ENCODE measurements at regions not wholly inside any gene's neighbourhood (a gene's known extent, or its start where the extent isn't known, plus 50 kb on each side); places are given as distances from the start of the nearest gene placed in this dataset.

GRCh38 chr3:117856354-117856753 lies 1146.8 kb downstream of the TUSC7 start:
- H2BK120ac ChIP-seq (ENCODE audit: low read depth, low read length) = no peak overlapping the region
- no peak overlapping the region for H2BK12ac ChIP-seq (ENCODE audit: low read length)
- no peak overlapping the region for H4K91ac ChIP-seq (ENCODE audit: low read depth, low read length, poor library complexity)
- H3K23ac ChIP-seq (ENCODE audit: low read depth, low read length, poor library complexity) = no peak overlapping the region
- no peak overlapping the region for H2AK5ac ChIP-seq (ENCODE audit: low read depth, low read length)
- no peaks in the 10 kb centered on the region for H3K79me1 ChIP-seq (ENCODE audit: low read depth, low read length)
- no peaks in the 10 kb centered on the region for H3K9me3 ChIP-seq (replicated peaks in 1 of 2; ENCODE audit: control insufficient read depth in 2 of 2, insufficient read depth in 1 of 2, low read depth in 1 of 2, low read length in 2 of 2)
- no peak overlapping the region for H3K4me2 ChIP-seq (ENCODE audit: insufficient read depth, low read length, poor library complexity, severe bottlenecking)
- H2BK15ac ChIP-seq (ENCODE audit: low read length) = no peak overlapping the region
- H3K27ac ChIP-seq (replicated peaks; ENCODE audit: low read length) = no peak overlapping the region
- H3K18ac ChIP-seq (ENCODE audit: low read length) = no peak overlapping the region
- no peak overlapping the region for H3K4ac ChIP-seq (ENCODE audit: low read length)
- H4K8ac ChIP-seq (ENCODE audit: low read depth, low read length) = no peak overlapping the region
- H3K9ac ChIP-seq (ENCODE audit: low read depth, low read length, poor library complexity) = no peak overlapping the region
- no peaks in the 10 kb centered on the region for H3K4me1 ChIP-seq (ENCODE audit: control insufficient read depth in 2 of 2, insufficient read depth in 1 of 2, low read depth in 1 of 2, low read length in 2 of 2)
- no peak overlapping the region for H3K14ac ChIP-seq (ENCODE audit: low read length)
- H2BK5ac ChIP-seq (ENCODE audit: low read length) = no peak overlapping the region
- H3K27me3 ChIP-seq (ENCODE audit: control insufficient read depth in 3 of 3, insufficient read depth in 3 of 3, low read depth in 1 of 3, low read length in 3 of 3) = no peaks in the 10 kb centered on the region
- H2AFZ ChIP-seq (ENCODE audit: low read length) = no peak overlapping the region
- no peak overlapping the region for H3K4me3 ChIP-seq (ENCODE audit: low read length in 2 of 2)
- no CpG with 5 or more reads among the region's 1 CpG for WGBS, 2 donors (ENCODE audit: extremely low coverage in 2 of 2, insufficient read length in 2 of 2, insufficient replicate concordance in 1 of 2)
- no peak for DNase-seq (ENCODE audit: low spot score)
- H3K36me3 ChIP-seq (replicated peaks in 1 of 2; ENCODE audit: control insufficient read depth in 2 of 2, insufficient read depth in 2 of 2, low read length in 2 of 2) = no peaks in the 10 kb centered on the region

DNA sequence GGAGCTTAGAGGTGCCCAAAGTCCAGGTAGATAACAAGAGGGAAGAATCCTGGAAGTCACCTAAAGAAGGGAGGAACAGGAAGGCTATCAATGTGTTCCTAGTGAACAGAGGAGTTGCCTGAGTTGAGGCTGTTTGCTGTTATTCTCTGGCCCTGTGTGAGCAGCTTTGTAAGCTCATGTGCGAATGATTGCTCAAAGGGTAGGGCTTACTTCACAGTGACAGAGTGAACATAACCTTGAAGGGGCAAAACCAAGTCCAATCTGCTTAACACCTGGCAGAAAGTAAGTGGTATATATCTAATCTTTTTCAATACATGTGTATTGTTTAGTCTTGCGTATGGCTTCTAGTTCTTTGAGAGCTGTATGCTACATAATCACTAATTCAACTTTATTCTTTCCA lies 1153.6 kb downstream of the TUSC7 start:
- no peak overlapping the region for H3K18ac ChIP-seq (ENCODE audit: low read length)
- H4K8ac ChIP-seq (ENCODE audit: low read depth, low read length) = no peak overlapping the region
- H2AFZ ChIP-seq (ENCODE audit: low read length) = no peak overlapping the region
- no peak overlapping the region for H2BK5ac ChIP-seq (ENCODE audit: low read length)
- peaks cover 0 to 3% (median 0%) of the 10 kb centered on the region in 3 experiments for H3K27me3 ChIP-seq (ENCODE audit: control insufficient read depth in 3 of 3, insufficient read depth in 3 of 3, low read depth in 1 of 3, low read length in 3 of 3)
- H3K4me1 ChIP-seq (ENCODE audit: control insufficient read depth in 2 of 2, insufficient read depth in 1 of 2, low read depth in 1 of 2, low read length in 2 of 2) = peaks cover 0 to 1% of the 10 kb centered on the region in 2 donors
- no peak overlapping the region for H3K27ac ChIP-seq (replicated peaks; ENCODE audit: low read length)
- no peak overlapping the region for H4K91ac ChIP-seq (ENCODE audit: low read depth, low read length, poor library complexity)
- WGBS, 2 donors (ENCODE audit: extremely low coverage in 2 of 2, insufficient read length in 2 of 2, insufficient replicate concordance in 1 of 2) = no CpG with 5 or more reads among the region's 2 CpGs
- no peak overlapping the region for H2AK5ac ChIP-seq (ENCODE audit: low read depth, low read length)
- no peaks in the 10 kb centered on the region for H3K79me1 ChIP-seq (ENCODE audit: low read depth, low read length)
- no peak for DNase-seq (ENCODE audit: low spot score)
- no peaks in the 10 kb centered on the region for H3K9me3 ChIP-seq (replicated peaks in 1 of 2; ENCODE audit: control insufficient read depth in 2 of 2, insufficient read depth in 1 of 2, low read depth in 1 of 2, low read length in 2 of 2)
- no peak overlapping the region for H3K4ac ChIP-seq (ENCODE audit: low read length)
- no peak overlapping the region for H2BK15ac ChIP-seq (ENCODE audit: low read length)
- H3K4me3 ChIP-seq (ENCODE audit: low read length in 2 of 2) = no peak overlapping the region
- H3K9ac ChIP-seq (ENCODE audit: low read depth, low read length, poor library complexity) = no peak overlapping the region
- no peak overlapping the region for H2BK120ac ChIP-seq (ENCODE audit: low read depth, low read length)
- H2BK12ac ChIP-seq (ENCODE audit: low read length) = no peak overlapping the region
- H3K23ac ChIP-seq (ENCODE audit: low read depth, low read length, poor library complexity) = no peak overlapping the region
- H3K36me3 ChIP-seq (replicated peaks in 1 of 2; ENCODE audit: control insufficient read depth in 2 of 2, insufficient read depth in 2 of 2, low read length in 2 of 2) = no peaks in the 10 kb centered on the region
- H3K14ac ChIP-seq (ENCODE audit: low read length) = no peak overlapping the region
- no peak overlapping the region for H3K4me2 ChIP-seq (ENCODE audit: insufficient read depth, low read length, poor library complexity, severe bottlenecking)

DNA sequence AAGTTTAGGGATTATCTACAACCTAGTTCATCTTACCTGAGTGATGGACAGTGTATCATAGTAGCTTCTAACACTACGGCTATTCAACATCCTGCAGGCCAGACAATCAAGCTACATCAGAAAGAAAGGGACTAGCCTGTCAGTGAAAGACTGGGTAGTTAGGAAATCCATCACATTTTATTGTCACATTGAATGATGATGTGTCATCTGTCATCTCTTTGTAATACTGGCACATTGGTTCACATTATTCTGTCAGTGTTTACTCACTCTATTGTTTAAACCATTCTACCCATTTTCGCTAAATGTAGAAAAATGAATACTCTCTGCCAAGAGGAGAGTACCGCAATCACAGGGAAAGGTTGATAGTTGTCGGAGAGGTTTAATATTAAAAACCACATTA lies 1155.8 kb downstream of the TUSC7 start:
- no peak overlapping the region for H2BK5ac ChIP-seq (ENCODE audit: low read length)
- WGBS, 2 donors (ENCODE audit: extremely low coverage in 2 of 2, insufficient read length in 2 of 2, insufficient replicate concordance in 1 of 2) = no CpG with 5 or more reads among the region's 4 CpGs
- H3K9me3 ChIP-seq (replicated peaks in 1 of 2; ENCODE audit: control insufficient read depth in 2 of 2, insufficient read depth in 1 of 2, low read depth in 1 of 2, low read length in 2 of 2) = no peaks in the 10 kb centered on the region

GRCh38 chr3:117868766-117869165 lies 1159.2 kb downstream of the TUSC7 start:
- no CpG with 5 or more reads among the region's 2 CpGs for WGBS, 2 donors (ENCODE audit: extremely low coverage in 2 of 2, insufficient read length in 2 of 2, insufficient replicate concordance in 1 of 2)
- no peak overlapping the region for H3K4me2 ChIP-seq (ENCODE audit: insufficient read depth, low read length, poor library complexity, severe bottlenecking)
- H4K91ac ChIP-seq (ENCODE audit: low read depth, low read length, poor library complexity) = no peak overlapping the region
- no peak overlapping the region for H2AFZ ChIP-seq (ENCODE audit: low read length)
- H3K18ac ChIP-seq (ENCODE audit: low read length) = no peak overlapping the region
- no peak overlapping the region for H3K4ac ChIP-seq (ENCODE audit: low read length)
- no peak overlapping the region for H3K27ac ChIP-seq (replicated peaks; ENCODE audit: low read length)
- DNase-seq (ENCODE audit: low spot score) = no peak
- H3K9me3 ChIP-seq (replicated peaks in 1 of 2; ENCODE audit: control insufficient read depth in 2 of 2, insufficient read depth in 1 of 2, low read depth in 1 of 2, low read length in 2 of 2) = no peaks in the 10 kb centered on the region
- no peak overlapping the region for H2BK15ac ChIP-seq (ENCODE audit: low read length)
- H3K23ac ChIP-seq (ENCODE audit: low read depth, low read length, poor library complexity) = no peak overlapping the region
- H3K4me1 ChIP-seq (ENCODE audit: control insufficient read depth in 2 of 2, insufficient read depth in 1 of 2, low read depth in 1 of 2, low read length in 2 of 2) = peaks cover 0 to 4% of the 10 kb centered on the region in 2 donors
- H2AK5ac ChIP-seq (ENCODE audit: low read depth, low read length) = no peak overlapping the region
- no peak overlapping the region for H2BK120ac ChIP-seq (ENCODE audit: low read depth, low read length)
- no peaks in the 10 kb centered on the region for H3K36me3 ChIP-seq (replicated peaks in 1 of 2; ENCODE audit: control insufficient read depth in 2 of 2, insufficient read depth in 2 of 2, low read length in 2 of 2)
- H3K9ac ChIP-seq (ENCODE audit: low read depth, low read length, poor library complexity) = no peak overlapping the region
- H2BK12ac ChIP-seq (ENCODE audit: low read length) = no peak overlapping the region
- H4K8ac ChIP-seq (ENCODE audit: low read depth, low read length) = no peak overlapping the region
- H3K14ac ChIP-seq (ENCODE audit: low read length) = no peak overlapping the region
- H3K79me1 ChIP-seq (ENCODE audit: low read depth, low read length) = no peaks in the 10 kb centered on the region
- no peaks in the 10 kb centered on the region for H3K27me3 ChIP-seq (ENCODE audit: control insufficient read depth in 3 of 3, insufficient read depth in 3 of 3, low read depth in 1 of 3, low read length in 3 of 3)
- no peak overlapping the region for H3K4me3 ChIP-seq (ENCODE audit: low read length in 2 of 2)
- H2BK5ac ChIP-seq (ENCODE audit: low read length) = no peak overlapping the region

More for the DNA sequence above, 1155.8 kb downstream of the TUSC7 start:
- H3K36me3 ChIP-seq (replicated peaks in 1 of 2; ENCODE audit: control insufficient read depth in 2 of 2, insufficient read depth in 2 of 2, low read length in 2 of 2) = no peaks in the 10 kb centered on the region
- H2BK120ac ChIP-seq (ENCODE audit: low read depth, low read length) = no peak overlapping the region
- H2BK12ac ChIP-seq (ENCODE audit: low read length) = no peak overlapping the region
- H2BK15ac ChIP-seq (ENCODE audit: low read length) = no peak overlapping the region
- no peak overlapping the region for H4K91ac ChIP-seq (ENCODE audit: low read depth, low read length, poor library complexity)
- H3K4me1 ChIP-seq (ENCODE audit: control insufficient read depth in 2 of 2, insufficient read depth in 1 of 2, low read depth in 1 of 2, low read length in 2 of 2) = peaks cover 0 to 1% of the 10 kb centered on the region in 2 donors
- no peak overlapping the region for H3K27ac ChIP-seq (replicated peaks; ENCODE audit: low read length)
- no peak overlapping the region for H3K9ac ChIP-seq (ENCODE audit: low read depth, low read length, poor library complexity)
- no peaks in the 10 kb centered on the region for H3K79me1 ChIP-seq (ENCODE audit: low read depth, low read length)
- no peak overlapping the region for H3K23ac ChIP-seq (ENCODE audit: low read depth, low read length, poor library complexity)
- H3K27me3 ChIP-seq (ENCODE audit: control insufficient read depth in 3 of 3, insufficient read depth in 3 of 3, low read depth in 1 of 3, low read length in 3 of 3) = peaks cover 0 to 3% (median 0%) of the 10 kb centered on the region in 3 experiments
- no peak for DNase-seq (ENCODE audit: low spot score)
- H2AFZ ChIP-seq (ENCODE audit: low read length) = no peak overlapping the region
- no peak overlapping the region for H3K18ac ChIP-seq (ENCODE audit: low read length)
- no peak overlapping the region for H2AK5ac ChIP-seq (ENCODE audit: low read depth, low read length)
- no peak overlapping the region for H3K4ac ChIP-seq (ENCODE audit: low read length)
- H4K8ac ChIP-seq (ENCODE audit: low read depth, low read length) = no peak overlapping the region
- no peak overlapping the region for H3K14ac ChIP-seq (ENCODE audit: low read length)
- no peak overlapping the region for H3K4me2 ChIP-seq (ENCODE audit: insufficient read depth, low read length, poor library complexity, severe bottlenecking)
- H3K4me3 ChIP-seq (ENCODE audit: low read length in 2 of 2) = no peak overlapping the region

Measured in neuronal stem cell (in vitro differentiated cells).